ENCODE measurements at regions not wholly inside any gene's neighbourhood (a gene's known extent, or its start where the extent isn't known, plus 50 kb on each side); places are given as distances from the start of the nearest gene placed in this dataset.
"Not testable (repeated sequence)": the region's sequence is repeated elsewhere in the genome, so short reads cannot be mapped to it uniquely, and the experiment has no call there.

- no peak for DNase-seq
These were observed 471.4 kb downstream of the ETNK1 start for GRCh38 chr12:23096321-23096720.

- DNase-seq = no peak
These were observed 473.1 kb downstream of the ETNK1 start for GRCh38 chr12:23098110-23098509.

- DNase-seq = no peak
These were observed 473.5 kb downstream of the ETNK1 start for GRCh38 chr12:23098517-23098916.

- no peak for DNase-seq
These were observed 474.1 kb downstream of the ETNK1 start for GRCh38 chr12:23099104-23099503.

- DNase-seq = no peak
These were observed 474.6 kb downstream of the ETNK1 start for GRCh38 chr12:23099604-23100003.

GRCh38 chr12:23108957-23109356, 484.0 kb downstream of the ETNK1 start:
- no peak for DNase-seq

- no peak for DNase-seq
These were observed 488.8 kb downstream of the ETNK1 start for GRCh38 chr12:23113781-23114180.

GRCh38 chr12:23115984-23116383, 491.0 kb downstream of the ETNK1 start:
- DNase-seq = no peak

GRCh38 chr12:23126794-23127193, 501.8 kb downstream of the ETNK1 start:
- DNase-seq = no peak

- no peak for DNase-seq
These were observed 502.7 kb downstream of the ETNK1 start for GRCh38 chr12:23127701-23128100.

GRCh38 chr12:23128462-23128861, 503.5 kb downstream of the ETNK1 start:
- DNase-seq = no peak

- DNase-seq = no peak
These were observed 507.4 kb downstream of the ETNK1 start for GRCh38 chr12:23132357-23132756.

GRCh38 chr12:23133471-23133870, 508.5 kb downstream of the ETNK1 start:
- DNase-seq = no peak

- no peak for DNase-seq
These were observed 514.1 kb downstream of the ETNK1 start for GRCh38 chr12:23139026-23139425.

- DNase-seq = no peak
These were observed 515.7 kb downstream of the ETNK1 start for GRCh38 chr12:23140710-23141109.

GRCh38 chr12:23141335-23141734, 516.4 kb downstream of the ETNK1 start:
- DNase-seq = no peak

- DNase-seq = not testable (repeated sequence)
These were observed 521.1 kb downstream of the ETNK1 start for GRCh38 chr12:23146070-23146469.

- no peak for DNase-seq
These were observed 543.5 kb downstream of the ETNK1 start for GRCh38 chr12:23168459-23168858.

- DNase-seq = no peak
These were observed 544.2 kb downstream of the ETNK1 start for GRCh38 chr12:23169012-23169695.

GRCh38 chr12:23169696-23170013, 544.7 kb downstream of the ETNK1 start:
- DNase-seq = no peak

- DNase-seq = no peak
These were observed 549.9 kb downstream of the ETNK1 start for GRCh38 chr12:23174917-23175316.

- no peak for DNase-seq
These were observed 560.4 kb downstream of the ETNK1 start for GRCh38 chr12:23185346-23185745.

- DNase-seq = no peak
These were observed 562.0 kb downstream of the ETNK1 start for GRCh38 chr12:23186950-23187349.

GRCh38 chr12:23193552-23193951, 568.6 kb downstream of the ETNK1 start:
- no peak for DNase-seq

GRCh38 chr12:23197266-23197665, 572.3 kb downstream of the ETNK1 start:
- no peak for DNase-seq

GRCh38 chr12:23202728-23203127, 577.8 kb downstream of the ETNK1 start:
- DNase-seq = no peak
